Spleen (tissue), 11 donors: ENCODE measurements at regions not wholly inside any gene's neighbourhood (a gene's known extent, or its start where the extent isn't known, plus 50 kb on each side); places are given as distances from the start of the nearest gene placed in this dataset.

Experiments used
- DNase-seq: peaks from one replicate; pipeline ENCODE4 v3.0.0-alpha.2; 2020
- H3K27ac ChIP-seq, 8 donors: fragments of 200-600 bp; sonication (generic) in 7 of 8; 1 replicate in 4 of 8; 2 replicates in 4 of 8; pipeline versions ENCODE4 v1.5.0 to v1.8.0; 2016 to 2021; ENCODE audit warnings: inconsistent platforms in 4 of 8, mild to moderate bottlenecking in 4 of 8, moderate library complexity in 1 of 8
- H3K27me3 ChIP-seq, 7 donors: fragments of 200-600 bp; sonication (generic) in 6 of 7; replicated peaks in 1 of 7; 1 replicate in 4 of 7; 2 replicates in 3 of 7; pipeline versions ENCODE4 v1.5.0 to v1.8.0; 2016 to 2021; ENCODE audit warnings: inconsistent platforms in 3 of 7, mild to moderate bottlenecking in 1 of 7
- H3K36me3 ChIP-seq, 6 donors: fragments of 200-600 bp; sonication (generic) in 5 of 6; 1 replicate in 4 of 6; 2 replicates in 2 of 6; pipeline versions ENCODE4 v1.5.0 to v1.8.0; 2016 to 2021; ENCODE audit warnings: inconsistent platforms in 2 of 6
- H3K4me1 ChIP-seq, 6 donors: fragments of 200-600 bp; sonication (generic) in 5 of 6; 1 replicate in 3 of 6; 2 replicates in 3 of 6; pipeline versions ENCODE4 v1.5.0 to v1.8.0; 2016 to 2021; ENCODE audit warnings: inconsistent platforms in 3 of 6
- H3K4me3 ChIP-seq, 8 donors: fragments of 200-600 bp; sonication (generic) in 7 of 8; 1 replicate in 4 of 8; 2 replicates in 4 of 8; pipeline versions ENCODE4 v1.5.0 to v1.8.0; 2016 to 2021; ENCODE audit warnings: inconsistent platforms in 4 of 8, mild to moderate bottlenecking in 4 of 8, moderate library complexity in 2 of 8
- H3K9me3 ChIP-seq, 8 donors: fragments of 200-600 bp; sonication (generic) in 7 of 8; 1 replicate in 4 of 8; 2 replicates in 4 of 8; pipeline versions ENCODE4 v1.5.0 to v1.8.0; 2016 to 2021; ENCODE audit warnings: inconsistent platforms in 4 of 8
- CTCF ChIP-seq, 11 experiments: fragments of 200-600 bp in 7 of 11; fragments of 450-650 bp in 4 of 11; sonication (generic) in 4 of 11; IDR thresholded peaks in 8 of 11; conservative IDR thresholded peaks in 3 of 11; 1 replicate in 7 of 11; 2 replicates in 4 of 11; pipeline versions ENCODE4 v1.4.0 to v1.8.0; 2016 to 2021; ENCODE audit warnings: antibody characterized with exemption in 11 of 11, inconsistent platforms in 4 of 11, mild to moderate bottlenecking in 1 of 11
- POLR2A ChIP-seq, 3 donors: fragments of 450-650 bp; IDR thresholded peaks; one replicate each; pipeline ENCODE4 v1.5.1; 2017; ENCODE audit warnings: antibody characterized with exemption in 3 of 3, mild to moderate bottlenecking in 1 of 3
- POLR2AphosphoS5 ChIP-seq, 3 donors: sonication (generic); formaldehyde crosslinking; IDR thresholded peaks; one replicate each; pipeline ENCODE4 v1.5.1; 2017; ENCODE audit warnings: antibody characterized with exemption in 3 of 3
- whole genome bisulfite sequencing, 5 donors: extraction: QIAGEN DNeasy Blood & Tissue Kit in 3 of 5; methylation state at CpG; one replicate each; pipeline versions ENCODE4 v1.1.5 to v1.1.7; 2013 to 2018; 5-methylcytosine and 5-hydroxymethylcytosine counted together
- intact Hi-C: fragments of 100-400 bp; cut with DNase I; formaldehyde crosslinking; loops from one replicate; pipeline ENCODE4 v1.15.0; 2023; ENCODE audit warnings: low total_unique reads
- small RNA-seq, 4 donors: library from RNA; depleted of rRNA; stranded (forward); fragments of <200 nt; gene quantifications; one replicate each; pipeline ENCODE3, GENCODE V24; 2016
- donor health status: healthy with polysubstance abuse.
- donor health status: DM: no; HTN: no; CAD: no; lungs with moderate emphysema.
- donor health status: DM: no; HTN: no; CAD: no.
- donor health status: Bipolar disorder and iron deficiency.
- donor health status: healthy.
- donor health status: DM: no; HTN: no; CAD: no.
- donor health status: DM: yes; HTN: yes; CAD: no.

GRCh38 chr2:144578099-144578498 is 58.2 kb upstream of the ZEB2 start:
- intact Hi-C loops: no loop called here

GRCh38 chr2:144572977-144573376 is 53.1 kb upstream of the ZEB2 start:
- Histone ChIP-seq H3K36me3 (no peaks in the 10 kb centered on the region), H3K4me3 (no peak overlapping the region), H3K9me3 (no peaks in the 10 kb centered on the region), H3K27me3 (no peaks in the 10 kb centered on the region), H3K4me1 (no peaks in the 10 kb centered on the region), H3K27ac (no peak overlapping the region)
- no peak for TF ChIP-seq POLR2A (IDR thresholded peaks at IDR 0.05)
- intact Hi-C loops: no loop called here
- no peak for DNase-seq

More at GRCh38 chr2:144578099-144578498, 58.2 kb upstream of the ZEB2 start:
- no peaks in the 10 kb centered on the region for H3K27me3 ChIP-seq
- H3K36me3 ChIP-seq: no peaks in the 10 kb centered on the region
- no peak overlapping the region for H3K4me3 ChIP-seq
- TF ChIP-seq POLR2AphosphoS5 (IDR thresholded peaks at IDR 0.05) (no peak), POLR2A (IDR thresholded peaks at IDR 0.05) (no peak), CTCF (IDR thresholded peaks at IDR 0.05 in 8 of 11, conservative IDR thresholded peaks at IDR 0.05 in 3 of 11) (no peak)
- no peaks in the 10 kb centered on the region for H3K9me3 ChIP-seq
- peaks cover 0 to 28% (median 18%) of the 10 kb centered on the region in 6 donors for H3K4me1 ChIP-seq
- DNase-seq: no peak
- H3K27ac ChIP-seq: no peak overlapping the region
- WGBS, 5 donors: 76 to 85% (median 82%) methylated on average over 3 of the region's 3 CpGs

GRCh38 chr2:144571770-144572169 is 51.9 kb upstream of the ZEB2 start:
- Histone ChIP-seq H3K4me1 (no peaks in the 10 kb centered on the region), H3K27ac (no peak overlapping the region), H3K4me3 (no peak overlapping the region), H3K27me3 (no peaks in the 10 kb centered on the region), H3K9me3 (no peaks in the 10 kb centered on the region), H3K36me3 (no peaks in the 10 kb centered on the region)
- intact Hi-C loops: no loop called here
- TF ChIP-seq POLR2A (IDR thresholded peaks at IDR 0.05): no peak
- no peak for TF ChIP-seq POLR2AphosphoS5 (IDR thresholded peaks at IDR 0.05)
- no peak for TF ChIP-seq CTCF (IDR thresholded peaks at IDR 0.05 in 8 of 11, conservative IDR thresholded peaks at IDR 0.05 in 3 of 11)
- no peak for DNase-seq
- 39 to 100% (median 97%) methylated on average over 1 of the region's 1 CpG for WGBS, 5 donors

- no peak for DNase-seq
- Histone ChIP-seq H3K36me3 (no peaks in the 10 kb centered on the region), H3K27me3 (no peaks in the 10 kb centered on the region), H3K4me3 (no peak overlapping the region), H3K27ac (no peak overlapping the region), H3K4me1 (no peaks in the 10 kb centered on the region), H3K9me3 (no peaks in the 10 kb centered on the region)
- WGBS, 5 donors: 56 to 78% (median 68%) methylated on average over 3 of the region's 3 CpGs
- TF ChIP-seq POLR2AphosphoS5 (IDR thresholded peaks at IDR 0.05) (no peak), CTCF (IDR thresholded peaks at IDR 0.05 in 8 of 11, conservative IDR thresholded peaks at IDR 0.05 in 3 of 11) (no peak), POLR2A (IDR thresholded peaks at IDR 0.05) (no peak)
- intact Hi-C loops: no loop called here
Measured at GRCh38 chr2:144570566-144570965, 50.6 kb upstream of the ZEB2 start.

Small RNA genes lying in the stretch of these regions (small RNA-seq; reads per million reads assigned to genes)
- 0 reads per million in 4 donors for gene RF00019
- 0 reads per million in 4 donors for gene RF01992
- 0 reads per million in 4 donors for gene RNA5SP106
- 0 reads per million in 4 donors for gene RNU6-692P
- 0 reads per million in 4 donors for gene RNU6-715P
- 0 reads per million in 4 donors for gene RNU7-2P
